WTC11 (cell line): ENCODE measurements at regions not wholly inside any gene's neighbourhood (a gene's known extent, or its start where the extent isn't known, plus 50 kb on each side); places are given as distances from the start of the nearest gene placed in this dataset.

Experiments
- ATAC-seq: fragments of 200-7000 bp; cut with Tn5 transposase; 2 replicates; pipeline ENCODE4 v1.10.0; 2021; ENCODE audit warnings: mild to moderate bottlenecking, moderate library complexity
- CTCF ChIA-PET: fragments of 300-600 bp; sonication (Branson Sonifier 250); formaldehyde crosslinking; loops from one replicate; lab custom pipeline; 2021; ENCODE audit warnings: antibody characterized with exemption; lab: Charles Lee
- POLR2A ChIA-PET: fragments of 350-600 bp; sonication (Branson Sonifier 250); formaldehyde crosslinking; loops from one replicate; lab custom pipeline; 2021; ENCODE audit warnings: antibody characterized with exemption; lab: Charles Lee
- DNase-seq: peaks from one replicate; pipeline ENCODE4 v3.0.0; 2021; ENCODE audit warnings: low spot score
- H3K27ac Mint-ChIP-seq: 2 replicates; pipeline ENCODE4 v1.8.0; 2021; ENCODE audit warnings: mixed read lengths
- H3K27me3 Mint-ChIP-seq: 2 replicates; pipeline ENCODE4 v1.8.0; 2021; ENCODE audit warnings: low read depth, mild to moderate bottlenecking, moderate library complexity, mixed read lengths
- H3K36me3 Mint-ChIP-seq: 2 replicates; pipeline ENCODE4 v1.8.0; 2021; ENCODE audit warnings: mixed read lengths
- H3K4me1 Mint-ChIP-seq: 2 replicates; pipeline ENCODE4 v1.8.0; 2022; ENCODE audit warnings: mixed read lengths
- H3K4me3 Mint-ChIP-seq: 2 replicates; pipeline ENCODE4 v1.8.0; 2021; ENCODE audit warnings: mild to moderate bottlenecking, moderate library complexity, mixed read lengths
- H3K9me3 Mint-ChIP-seq: 2 replicates; pipeline ENCODE4 v1.8.0; 2021; ENCODE audit warnings: mixed read lengths
- CBFB ChIP-seq: sonication (generic); formaldehyde crosslinking; IDR thresholded peaks from 2 replicates; pipeline ENCODE4 v1.8.1; 2022; ENCODE audit warnings: mild to moderate bottlenecking, low read depth, missing genetic modification reagents
- CDX4 ChIP-seq: fragments of 250-450 bp; sonication (Bioruptor Pico); IDR thresholded peaks from 2 replicates; pipeline ENCODE4 v1.9.0; 2021; ENCODE audit warnings: moderate library complexity, mild to moderate bottlenecking, inconsistent platforms, borderline replicate concordance
- ETV6 ChIP-seq: sonication (generic); formaldehyde crosslinking; IDR thresholded peaks from 2 replicates; pipeline ENCODE4 v1.8.1; 2022; ENCODE audit warnings: mild to moderate bottlenecking, missing genetic modification reagents
- FOXP4 ChIP-seq: sonication (generic); formaldehyde crosslinking; IDR thresholded peaks from 2 replicates; pipeline ENCODE4 v1.8.0; 2022; ENCODE audit warnings: mild to moderate bottlenecking, missing genetic modification reagents
- GABPB1 ChIP-seq: sonication (generic); formaldehyde crosslinking; IDR thresholded peaks from 2 replicates; pipeline ENCODE4 v1.8.1; 2023; ENCODE audit warnings: mild to moderate bottlenecking, missing genetic modification reagents
- GRHL2 ChIP-seq: fragments of 250-450 bp; sonication (Bioruptor Pico); IDR thresholded peaks from 2 replicates; pipeline ENCODE4 v1.8.0; 2022; ENCODE audit warnings: mild to moderate bottlenecking, moderate library complexity; ENCODE audit not compliant: insufficient replicate concordance, severe bottlenecking
- HMGXB4 ChIP-seq: sonication (generic); formaldehyde crosslinking; IDR thresholded peaks from 2 replicates; pipeline ENCODE4 v1.8.1; 2023; ENCODE audit warnings: mild to moderate bottlenecking, moderate library complexity, missing genetic modification reagents
- IRF2 ChIP-seq: sonication (generic); formaldehyde crosslinking; IDR thresholded peaks from 2 replicates; pipeline ENCODE4 v1.8.0; 2022; ENCODE audit warnings: low read depth, missing genetic modification reagents, borderline replicate concordance
- MLX ChIP-seq: sonication (generic); formaldehyde crosslinking; IDR thresholded peaks from 2 replicates; pipeline ENCODE4 v1.8.1; 2023; ENCODE audit warnings: mild to moderate bottlenecking, missing genetic modification reagents, moderate library complexity
- PRRX2 ChIP-seq: fragments of 250-450 bp; sonication (Bioruptor Pico); IDR thresholded peaks from 2 replicates; pipeline ENCODE4 v1.8.0; 2021; ENCODE audit warnings: mild to moderate bottlenecking
- TEAD4 ChIP-seq: sonication (generic); formaldehyde crosslinking; IDR thresholded peaks from 2 replicates; pipeline ENCODE4 v1.8.0; 2022; ENCODE audit warnings: mild to moderate bottlenecking, missing genetic modification reagents
- ZMAT4 ChIP-seq: fragments of 250-450 bp; sonication (Bioruptor Pico); IDR thresholded peaks from 2 replicates; pipeline ENCODE4 v1.9.0; 2021; ENCODE audit warnings: mild to moderate bottlenecking
- ZNF138 ChIP-seq: sonication (generic); formaldehyde crosslinking; conservative IDR thresholded peaks from 2 replicates; pipeline ENCODE4 v1.8.1; 2022; ENCODE audit warnings: mild to moderate bottlenecking, moderate library complexity, missing genetic modification reagents
- ZNF281 ChIP-seq: sonication (generic); formaldehyde crosslinking; IDR thresholded peaks from 2 replicates; pipeline ENCODE4 v1.8.0; 2023; ENCODE audit warnings: mild to moderate bottlenecking, missing genetic modification reagents

- ChIA-PET POLR2A (interaction anchor here (1.1 kb wide), 2 partner anchors 26 to 28 kb away, joined by 3 read pairs; no protein-coding TSS in a partner anchor), CTCF (interaction anchor here (0.6 to 2.4 kb wide), 6 partner anchors 11 to 37 kb away, joined by 3 to 19 read pairs (median 4); no protein-coding TSS in a partner anchor)
- DNase-seq = no peak
- Mint-ChIP-seq H3K4me3 (peak overlapping the region; percentile 58), H3K4me1 (peaks cover 43% of the 10 kb centered on the region), H3K36me3 (peaks cover 19% of the 10 kb centered on the region), H3K27me3 (peaks cover 5% of the 10 kb centered on the region; the same call in 1 of the 2 replicates), H3K27ac (peak overlapping the region; percentile 83), H3K9me3 (peaks cover 6% of the 10 kb centered on the region)
- ATAC-seq = peak; percentile 22; the same call in 1 of the 2 replicates
- TF ChIP-seq GABPB1 (CRISPR knock-in tag) (no peak), ZNF281 (CRISPR knock-in tag) (no peak), PRRX2 (CRISPR knock-in tag) (no peak), ZNF138 (CRISPR knock-in tag) (no peak)
Observed at GRCh38 chr4:4641254-4641653, 99.4 kb upstream of the STX18 start.

GRCh38 chr4:4640692-4641091 is 98.8 kb upstream of the STX18 start:
- TF ChIP-seq CBFB (CRISPR knock-in tag) (no peak), ZNF281 (CRISPR knock-in tag) (peak; percentile 45; the same call in 1 of the 2 replicates), ETV6 (CRISPR knock-in tag) (0 out of 2 replicates have a peak, but pooled peaks have one; percentile 26), MLX (CRISPR knock-in tag) (no peak)
- H3K4me3 Mint-ChIP-seq = peak overlapping the region; percentile 58
- POLR2A ChIA-PET = interaction anchor here (1.1 kb wide), 2 partner anchors 27 to 28 kb away, joined by 3 read pairs; no protein-coding TSS in a partner anchor
- H3K27me3 Mint-ChIP-seq = peaks cover 5% of the 10 kb centered on the region; the same call in 1 of the 2 replicates
- peaks cover 43% of the 10 kb centered on the region for H3K4me1 Mint-ChIP-seq
- H3K36me3 Mint-ChIP-seq = peaks cover 19% of the 10 kb centered on the region
- peak; percentile 72 for ATAC-seq
- CTCF ChIA-PET = interaction anchor here (0.6 to 2.4 kb wide), 5 partner anchors 12 to 64 kb away, joined by 3 to 19 read pairs (median 4); no protein-coding TSS in a partner anchor
- DNase-seq = peak; percentile 52
- peaks cover 6% of the 10 kb centered on the region for H3K9me3 Mint-ChIP-seq
- H3K27ac Mint-ChIP-seq = peak overlapping the region; percentile 83

GRCh38 chr4:4639370-4639769 is 97.5 kb upstream of the STX18 start:
- H3K4me3 Mint-ChIP-seq = no peak overlapping the region
- no peak overlapping the region for H3K27ac Mint-ChIP-seq
- CTCF ChIA-PET = no interaction called here
- peaks cover 5% of the 10 kb centered on the region; the same call in 1 of the 2 replicates for H3K27me3 Mint-ChIP-seq
- no peak for TF ChIP-seq HMGXB4 (CRISPR knock-in tag)
- TF ChIP-seq FOXP4 (CRISPR knock-in tag) = no peak
- no peak for TF ChIP-seq IRF2
- no peak for TF ChIP-seq TEAD4
- TF ChIP-seq CDX4 = no peak
- no peak for TF ChIP-seq GRHL2 (CRISPR knock-in tag)
- TF ChIP-seq ZMAT4 = no peak
- peaks cover 6% of the 10 kb centered on the region for H3K9me3 Mint-ChIP-seq
- POLR2A ChIA-PET = no interaction called here
- peaks cover 46% of the 10 kb centered on the region for H3K4me1 Mint-ChIP-seq
- DNase-seq = no peak
- H3K36me3 Mint-ChIP-seq = peaks cover 21% of the 10 kb centered on the region
- no peak for ATAC-seq
